Occipital lobe (tissue), 1 donor: ENCODE measurements at regions not wholly inside any gene's neighbourhood (a gene's known extent, or its start where the extent isn't known, plus 50 kb on each side); places are given as distances from the start of the nearest gene placed in this dataset.

ENCODE experiments used
- DNase-seq: peaks from one replicate; lab custom pipeline; 2025; lab: John Stamatoyannopoulos, UW

- no peak for DNase-seq
Measured at GRCh38 chr13:34038541-34039068, 220.7 kb downstream of the RFC3 start.

GRCh38 chr13:34039678-34040077 lies 221.7 kb downstream of the RFC3 start:
- DNase-seq, result no peak

DNA sequence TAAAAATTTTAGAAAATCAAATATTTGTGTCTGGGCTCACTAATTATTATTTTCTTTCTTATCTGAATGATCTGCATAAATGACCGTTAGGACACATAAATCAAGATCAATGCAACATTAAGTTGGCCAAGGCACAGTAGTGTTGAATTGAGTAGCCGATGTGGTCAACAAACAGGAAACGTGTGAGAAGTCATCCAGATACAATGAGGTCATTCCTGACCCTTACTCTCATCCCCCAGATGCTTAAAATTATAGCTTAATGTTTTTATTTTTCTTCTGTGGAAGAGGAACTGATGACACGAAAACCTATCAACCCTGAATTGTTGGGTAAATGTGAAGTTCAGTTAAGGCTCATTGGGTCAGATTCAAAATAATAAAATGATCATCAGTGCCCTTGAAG lies 222.9 kb downstream of the RFC3 start:
- no peak for DNase-seq

DNA sequence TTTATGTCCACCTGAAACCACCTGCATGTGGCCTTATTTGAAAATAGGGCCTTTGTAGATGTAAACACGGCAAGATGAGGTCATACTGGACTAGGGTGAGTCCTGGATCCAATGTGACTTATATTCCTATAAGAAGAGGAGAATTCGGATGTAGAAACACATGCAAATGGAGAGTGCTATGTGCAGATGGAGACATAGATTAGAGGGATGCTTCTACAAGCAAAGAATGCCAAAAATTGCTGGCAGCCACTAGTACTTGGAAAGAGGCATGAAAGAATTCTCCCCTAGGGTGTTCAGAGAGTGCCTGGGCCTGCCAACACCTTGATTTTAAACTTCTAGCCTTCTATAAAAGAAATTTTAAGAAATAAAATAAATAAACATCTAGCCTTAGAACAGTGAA lies 226.1 kb downstream of the RFC3 start:
- no peak for DNase-seq

DNA sequence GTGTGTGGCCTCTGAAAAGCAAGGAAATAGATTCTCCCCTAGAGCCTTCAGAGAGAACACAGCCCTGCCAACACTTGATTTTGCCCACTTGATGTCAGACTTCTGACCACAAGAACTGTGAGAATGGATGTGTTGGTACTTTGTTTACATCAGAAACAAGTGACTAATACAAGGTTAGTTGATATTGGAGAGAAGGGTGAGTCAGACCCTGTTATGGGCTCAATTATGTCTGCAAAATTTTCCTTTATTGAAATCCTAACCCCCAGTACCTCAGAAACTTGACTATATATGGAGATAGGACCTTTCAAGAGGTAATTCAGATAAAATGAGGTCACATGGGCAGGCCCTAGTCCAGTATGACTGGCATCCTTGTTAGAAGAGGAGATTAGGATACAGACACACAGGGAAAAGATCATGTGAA lies 226.7 kb downstream of the RFC3 start:
- no peak for DNase-seq

GRCh38 chr13:34046457-34046856 lies 228.5 kb downstream of the RFC3 start:
- no peak for DNase-seq

GRCh38 chr13:34048652-34049051 lies 230.7 kb downstream of the RFC3 start:
- DNase-seq, result no peak

DNA sequence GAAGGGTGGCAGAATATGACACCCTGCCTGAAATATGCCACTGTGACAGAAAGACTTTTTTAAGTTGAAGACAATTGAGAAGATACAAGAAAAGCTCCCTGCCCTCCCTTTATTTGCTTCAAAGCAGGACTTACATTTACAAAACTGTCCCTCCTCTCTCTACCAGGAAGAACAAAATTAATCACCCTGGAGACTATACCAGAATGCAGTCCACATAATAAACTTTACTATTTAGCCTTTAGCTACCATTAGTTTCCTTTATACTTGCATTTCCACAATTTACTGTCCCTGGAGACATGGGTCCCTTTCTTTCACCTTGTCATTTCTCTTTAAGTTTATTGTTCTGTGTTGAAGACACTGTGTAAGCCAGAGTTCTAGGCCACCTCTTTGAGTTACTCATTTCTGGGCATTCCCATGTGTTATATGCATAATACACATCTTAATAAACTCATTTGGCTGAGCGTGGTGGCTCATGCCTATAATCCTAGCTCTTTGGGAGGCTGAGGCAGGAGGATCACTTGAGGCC lies 238.8 kb downstream of the RFC3 start:
- DNase-seq, result no peak

DNA sequence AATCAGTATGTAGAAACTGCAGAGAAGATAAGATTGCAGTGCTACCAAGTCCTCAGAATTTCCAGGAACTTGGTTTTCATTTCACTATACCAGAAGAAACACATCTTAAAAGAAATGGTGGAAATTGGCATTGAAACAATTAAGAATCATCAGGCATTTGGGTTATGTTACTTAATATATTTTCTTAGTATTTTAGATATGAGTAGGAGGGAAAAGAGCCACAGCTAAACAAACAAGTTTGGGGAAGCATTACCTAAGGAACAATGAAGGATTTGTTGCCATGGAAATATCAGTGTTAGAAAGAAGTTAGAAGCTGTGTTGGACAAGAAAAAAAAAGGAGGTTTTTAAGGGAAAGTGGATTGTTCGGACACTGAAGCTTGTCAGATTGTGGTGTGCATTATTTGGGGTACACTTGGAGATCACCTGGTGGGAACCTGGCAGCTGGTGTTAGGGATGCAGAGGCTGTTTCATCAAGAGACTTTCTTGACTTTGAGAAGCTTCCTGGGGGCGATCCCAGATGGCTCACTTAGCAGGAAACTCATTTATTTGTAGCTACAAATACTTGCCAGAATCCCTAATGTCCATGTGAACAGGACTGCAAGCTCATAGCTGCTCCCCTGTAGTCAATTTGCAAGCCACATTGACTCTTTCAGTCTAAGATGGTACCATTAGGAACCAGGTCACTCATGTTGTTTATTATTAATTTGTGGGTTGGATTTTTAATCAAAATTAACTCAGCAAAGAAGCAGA lies 246.7 kb downstream of the RFC3 start:
- DNase-seq, result no peak

DNA sequence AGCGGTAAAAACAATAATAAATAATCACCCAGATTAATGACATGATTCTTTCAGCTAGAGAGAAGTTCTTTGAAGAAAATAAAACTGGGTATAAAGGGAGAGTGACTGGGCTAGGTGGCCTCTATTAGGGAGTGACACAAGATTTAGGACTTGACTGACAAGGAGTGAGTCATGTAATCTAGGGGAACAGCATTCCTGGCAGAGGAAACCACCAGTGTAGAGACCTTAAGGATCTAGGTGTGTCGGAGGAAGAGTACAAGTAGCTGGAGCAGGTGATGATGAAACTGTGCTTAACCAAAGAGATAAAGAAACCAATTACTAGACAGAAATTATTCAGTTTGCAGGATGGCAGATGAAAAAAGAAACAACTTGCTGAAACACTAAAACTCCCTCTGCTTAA lies 248.0 kb downstream of the RFC3 start:
- no peak for DNase-seq

GRCh38 chr13:34066344-34066743 lies 248.4 kb downstream of the RFC3 start:
- no peak for DNase-seq

GRCh38 chr13:34070006-34070405 lies 252.1 kb downstream of the RFC3 start:
- DNase-seq, result no peak

DNA sequence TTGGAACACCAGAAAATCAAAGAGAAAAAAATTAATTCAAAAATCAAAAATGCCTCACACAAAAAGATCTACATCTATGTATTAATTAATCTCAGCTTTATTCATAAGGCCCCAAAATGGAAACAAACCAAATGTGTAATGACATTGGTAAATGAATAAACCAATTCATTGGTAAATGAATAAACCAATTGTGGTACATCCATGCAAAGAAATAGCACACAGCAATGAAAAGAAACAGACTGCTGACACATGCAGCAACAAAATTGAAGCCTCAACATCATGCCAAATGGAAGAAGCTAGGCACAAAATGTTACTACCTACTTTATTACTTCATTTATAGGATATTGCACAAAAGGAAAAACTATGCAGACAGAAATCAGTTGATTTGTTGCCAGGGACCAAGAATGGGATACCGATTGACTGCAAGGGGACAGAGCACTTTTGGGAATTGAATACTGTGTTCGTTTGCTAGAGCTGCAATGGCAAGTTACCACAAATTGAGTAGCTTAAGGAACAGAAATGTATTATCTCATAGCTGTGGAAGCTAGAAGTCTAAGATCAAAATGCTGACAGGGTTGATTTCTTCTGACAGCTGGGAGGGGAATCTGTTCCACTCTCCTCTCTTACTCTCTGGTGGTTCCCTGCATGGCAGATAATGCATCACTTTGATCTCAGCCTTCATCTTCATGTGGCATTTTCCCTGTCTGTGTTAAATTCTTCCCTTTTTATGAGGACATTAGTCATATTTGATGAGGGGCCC lies 252.8 kb downstream of the RFC3 start:
- DNase-seq, result no peak

DNA sequence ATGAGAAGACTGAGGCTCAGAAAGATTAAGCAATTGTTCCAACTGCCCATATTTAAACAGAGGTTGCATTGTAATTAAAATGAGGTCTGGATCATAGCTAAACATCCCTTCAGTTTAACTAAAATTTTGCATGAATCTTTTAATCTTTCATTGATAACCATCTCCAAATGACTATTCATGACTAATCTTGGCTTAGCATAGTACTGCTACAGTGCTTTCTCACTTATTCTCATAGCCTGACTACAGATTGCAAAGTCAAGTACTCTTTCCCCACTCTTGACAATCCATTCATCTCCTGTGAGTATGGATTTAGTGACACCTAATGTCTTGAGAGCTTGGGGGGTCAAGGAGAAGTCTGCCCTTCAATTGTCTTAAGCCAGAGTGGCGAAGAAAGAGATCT lies 258.4 kb downstream of the RFC3 start:
- DNase-seq, result no peak

GRCh38 chr13:34076943-34077703 lies 259.2 kb downstream of the RFC3 start:
- DNase-seq, result no peak

DNA sequence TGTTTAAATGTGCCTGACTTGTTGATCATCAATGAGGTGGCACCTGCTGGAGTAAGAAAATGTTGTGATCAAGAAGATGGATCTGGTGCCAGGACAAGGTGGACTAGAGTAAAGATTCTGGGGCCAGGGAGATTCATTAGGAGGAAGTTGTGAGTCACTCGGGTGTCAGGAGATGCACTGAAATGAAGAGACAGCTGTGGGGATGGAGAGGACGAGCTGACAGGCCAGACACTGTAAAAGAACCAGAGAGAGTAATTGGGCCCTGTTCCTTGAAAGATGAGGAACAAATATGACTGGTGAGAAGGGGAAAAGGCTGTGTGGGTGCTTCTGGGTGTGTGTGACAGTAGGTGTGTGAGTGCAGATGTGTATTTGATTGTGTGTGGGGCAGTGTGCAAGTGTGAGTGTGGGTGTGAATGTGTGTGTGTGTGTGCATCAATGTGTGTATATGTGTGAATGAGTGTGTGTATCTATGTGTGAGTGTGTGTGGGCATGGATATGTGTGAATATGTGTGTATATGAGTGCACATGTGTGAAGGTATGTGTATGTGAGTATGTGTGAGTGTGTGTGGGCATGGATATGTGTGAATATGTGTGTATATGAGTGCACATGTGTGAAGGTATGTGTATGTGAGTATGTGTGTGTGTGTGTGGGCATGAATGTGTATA lies 260.5 kb downstream of the RFC3 start:
- DNase-seq, result no peak

DNA sequence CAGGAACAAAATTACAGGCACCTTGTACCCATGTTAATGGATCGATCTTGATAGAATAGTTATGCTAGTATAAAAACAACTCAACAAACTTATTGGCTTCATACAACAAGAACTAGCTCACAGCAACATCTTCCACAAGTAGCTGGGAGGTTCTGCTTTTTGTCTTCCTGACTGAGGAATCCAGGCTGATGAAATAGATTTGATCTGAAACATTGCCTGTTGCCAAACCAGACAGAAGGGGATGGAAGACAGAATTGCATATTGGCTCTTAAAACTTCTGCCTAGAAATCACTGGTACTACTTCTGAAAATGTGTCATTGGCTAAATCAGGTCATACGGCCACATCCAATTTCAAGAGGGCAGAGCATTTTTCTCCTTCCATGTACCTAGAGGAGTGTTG lies 267.3 kb downstream of the RFC3 start:
- no peak for DNase-seq

- DNase-seq, result no peak
Measured at GRCh38 chr13:34086281-34086680, 268.3 kb downstream of the RFC3 start.

GRCh38 chr13:34087791-34088190 lies 269.8 kb downstream of the RFC3 start:
- DNase-seq, result no peak

- no peak for DNase-seq
Measured at GRCh38 chr13:34103854-34104253, 285.9 kb downstream of the RFC3 start.

GRCh38 chr13:34104853-34105252 lies 286.9 kb downstream of the RFC3 start:
- no peak for DNase-seq
